Umbilical cord (tissue), 1 donor: ENCODE measurements at regions not wholly inside any gene's neighbourhood (a gene's known extent, or its start where the extent isn't known, plus 50 kb on each side); places are given as distances from the start of the nearest gene placed in this dataset.
"Not testable (repeated sequence)": the region's sequence is repeated elsewhere in the genome, so short reads cannot be mapped to it uniquely, and the experiment has no call there.

Experiments
- DNase-seq: peaks from one replicate; pipeline ENCODE4 v3.0.0-alpha.2; 2015; ENCODE audit warnings: low spot score

DNA sequence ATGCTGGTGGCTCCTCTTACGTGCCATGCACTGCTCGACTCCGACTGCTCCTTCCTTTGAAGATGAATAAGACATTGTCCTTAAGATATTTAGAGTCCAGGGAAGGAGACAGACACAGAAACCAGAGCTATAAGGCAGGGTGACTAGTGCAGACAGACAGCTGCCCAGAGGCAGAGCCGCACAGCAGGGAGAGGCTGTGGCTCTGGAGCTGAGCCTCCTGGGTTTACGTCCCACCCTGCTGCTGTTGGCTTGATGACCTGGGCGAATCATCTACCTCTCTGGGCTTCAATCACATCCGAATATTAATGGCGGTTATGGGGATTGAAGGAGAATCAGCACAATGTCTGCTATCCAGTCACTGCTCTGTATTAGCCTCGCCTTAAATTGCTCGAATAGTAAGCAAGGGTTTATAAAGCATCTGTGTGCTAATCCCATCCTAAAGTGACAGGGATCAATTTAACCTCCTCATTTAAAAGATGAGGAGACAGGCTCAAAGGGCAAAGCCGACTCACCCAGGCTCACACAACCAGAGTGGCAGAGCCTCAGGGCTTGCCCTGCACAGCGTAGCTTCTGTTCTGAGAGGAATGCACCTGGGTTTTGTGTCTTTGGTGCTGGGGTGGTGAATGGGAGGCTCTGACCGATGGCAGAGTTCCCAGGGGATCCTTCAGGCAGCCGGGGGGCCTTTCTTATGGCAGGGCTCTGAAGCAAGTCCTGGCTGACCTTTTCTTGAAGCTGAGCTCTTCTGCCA lies 284.1 kb downstream of the MYCN start:
- no peak for DNase-seq

DNA sequence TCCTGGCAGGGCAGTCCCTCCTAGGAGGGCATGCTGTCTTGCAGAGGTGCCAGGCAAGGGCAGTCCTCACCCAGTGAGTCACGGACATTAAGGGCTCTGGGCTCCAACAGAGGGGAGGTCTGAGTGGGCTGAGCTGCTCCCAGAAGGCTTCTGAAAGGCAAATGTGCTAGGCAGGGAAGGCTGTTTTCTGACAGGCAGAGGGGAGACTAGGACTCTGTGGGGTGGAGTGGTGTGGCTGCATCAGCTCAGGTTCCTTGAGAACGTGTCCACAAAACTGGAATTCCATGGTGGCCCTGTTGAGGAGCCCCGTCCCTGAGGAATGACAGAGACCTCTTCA lies 283.5 kb downstream of the MYCN start:
- DNase-seq, result no peak

DNA sequence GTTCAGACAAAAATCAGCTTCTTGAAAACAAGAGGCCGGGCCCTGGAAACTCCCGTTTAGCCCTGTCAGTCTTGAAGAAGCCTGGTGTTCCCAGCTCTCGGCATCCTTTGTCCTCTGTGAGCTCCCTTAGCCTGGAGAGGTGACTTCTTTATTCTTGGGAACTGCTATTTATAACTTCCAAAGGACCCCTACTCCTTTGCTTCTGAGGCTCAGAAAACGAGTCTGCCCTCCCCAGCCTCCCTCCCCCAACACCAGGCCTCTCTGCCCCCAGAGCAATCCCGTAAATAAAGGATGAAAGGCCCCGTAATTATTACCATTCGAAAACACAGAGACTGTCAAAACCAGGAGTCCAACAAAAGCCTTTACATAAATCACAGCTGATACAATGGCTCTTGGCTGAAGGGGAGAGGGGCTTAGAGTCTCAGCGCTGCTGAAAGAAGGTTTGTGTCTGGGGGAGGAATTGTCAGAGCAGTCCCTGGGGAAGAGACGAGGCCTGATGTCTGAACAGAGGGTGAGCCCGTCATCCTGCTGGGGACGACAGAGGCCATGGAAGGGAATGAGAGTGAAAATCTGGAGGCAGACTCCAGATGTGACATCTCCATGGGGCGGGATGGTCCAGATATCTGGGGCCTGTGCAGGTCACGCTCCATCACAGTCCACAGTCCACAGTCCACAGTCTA lies 283.0 kb downstream of the MYCN start:
- no peak for DNase-seq

DNA sequence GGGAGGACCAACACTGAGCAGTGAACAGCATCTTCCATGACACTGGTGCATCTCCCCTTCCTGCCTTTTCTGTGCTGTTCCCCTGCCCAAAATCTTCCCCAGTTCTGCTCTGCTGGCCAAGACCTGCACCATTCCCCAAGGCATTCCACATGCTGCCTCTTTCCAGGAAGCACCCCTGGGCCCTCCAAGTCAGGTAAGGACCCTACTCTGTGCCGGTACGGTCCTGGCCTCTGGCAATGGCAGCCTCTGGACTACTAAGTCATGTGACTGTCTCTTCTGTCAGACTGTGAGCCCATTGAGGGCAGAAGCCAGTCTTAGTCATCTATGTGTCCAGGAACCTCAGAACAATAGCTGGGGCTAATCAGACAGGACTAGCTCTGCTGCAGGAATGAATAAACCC lies 282.0 kb downstream of the MYCN start:
- DNase-seq, result no peak

DNA sequence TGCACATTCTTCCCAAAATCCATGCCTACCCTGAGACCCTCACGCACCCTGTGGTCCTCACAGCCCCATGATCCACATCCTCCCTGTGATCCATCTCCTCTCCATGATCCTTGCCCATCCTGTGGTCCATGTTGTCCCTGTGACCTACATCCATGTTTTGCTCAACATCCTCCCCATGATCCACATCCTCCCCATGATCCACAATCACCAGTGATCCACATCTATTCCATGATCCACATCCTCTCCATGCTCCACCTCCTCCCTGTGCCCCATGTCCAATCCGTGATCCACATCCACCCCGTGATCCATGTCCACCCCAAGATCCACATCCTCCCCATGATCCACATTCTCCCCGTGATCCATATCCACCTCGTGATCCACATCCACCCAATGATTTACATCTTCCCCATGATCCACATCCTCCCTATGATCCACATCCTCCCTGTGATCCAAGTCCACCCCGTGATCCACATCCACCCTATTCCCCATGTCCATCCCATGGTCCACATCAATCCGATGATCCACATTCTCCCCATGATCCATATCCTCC lies 281.2 kb downstream of the MYCN start:
- no peak for DNase-seq

DNA sequence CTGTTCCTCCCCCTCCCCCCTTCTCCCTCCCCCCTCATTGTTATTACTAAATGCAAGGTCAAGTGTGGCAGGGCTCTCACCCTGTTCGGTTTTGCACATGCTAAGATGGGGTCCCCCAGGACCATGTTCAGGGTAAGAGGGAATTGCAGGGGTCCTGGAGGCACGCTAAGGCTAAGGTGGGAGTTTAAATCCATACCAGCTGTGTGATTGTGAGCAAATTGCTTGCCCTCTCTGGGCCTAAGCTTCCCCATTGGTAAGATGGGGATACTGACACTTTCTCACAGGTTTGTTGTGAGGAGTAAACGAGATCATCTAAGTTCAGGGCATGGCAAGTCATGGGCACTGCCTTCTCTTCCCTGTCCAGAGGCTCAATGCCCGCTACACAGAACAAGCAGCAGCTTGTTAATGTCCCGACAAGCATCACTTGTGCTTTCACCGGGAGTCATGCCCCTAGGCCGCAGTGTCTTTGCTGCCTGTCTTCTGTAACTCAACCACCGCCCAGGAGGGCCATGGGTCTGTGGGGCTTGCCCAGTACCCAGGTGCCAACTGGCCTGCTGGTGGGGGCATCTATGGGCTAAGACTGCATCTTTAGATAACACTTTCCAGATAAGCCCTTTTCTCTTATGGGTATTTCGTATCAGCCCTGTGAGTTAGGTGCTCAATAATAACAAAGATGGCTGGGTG lies 279.1 kb downstream of the MYCN start:
- no peak for DNase-seq

DNA sequence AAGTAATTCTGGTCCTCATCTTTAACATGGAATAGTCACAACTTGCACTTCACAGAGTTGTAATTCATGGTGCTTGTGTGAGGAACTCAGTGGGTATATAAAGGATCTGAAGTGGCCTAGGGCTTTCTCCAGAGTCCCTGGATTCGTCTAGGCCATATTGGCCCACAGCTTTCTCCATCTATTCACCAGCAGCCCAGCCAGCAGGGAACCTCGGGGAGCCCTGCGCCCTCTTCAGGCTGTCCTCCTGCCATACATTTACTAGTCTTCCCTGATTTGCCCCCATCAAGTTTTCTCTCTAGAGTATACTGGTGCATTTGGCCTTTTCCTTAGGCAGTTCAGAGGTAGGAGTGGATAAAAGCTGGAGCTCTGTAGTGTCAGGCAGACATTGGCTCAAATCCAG lies 278.3 kb downstream of the MYCN start:
- DNase-seq, result no peak

DNA sequence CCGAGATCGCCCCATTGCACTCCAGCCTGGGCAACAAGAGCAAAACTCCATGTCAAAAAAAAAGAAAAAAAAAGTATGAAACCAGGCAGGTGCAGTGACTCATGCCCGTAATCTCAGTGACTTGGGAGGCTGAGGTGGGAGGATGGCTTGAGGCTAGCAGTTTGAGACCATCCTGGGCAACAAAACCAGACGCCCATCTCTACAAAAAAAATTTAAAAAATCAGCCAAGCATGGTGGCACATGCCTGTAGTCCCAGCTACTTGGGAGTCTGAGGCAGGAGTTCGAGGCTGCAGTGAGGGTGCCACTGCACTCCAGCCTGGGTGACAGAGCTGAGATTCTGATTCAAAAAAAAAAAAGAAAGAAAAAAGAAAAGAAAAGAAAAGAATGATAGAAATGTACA lies 277.8 kb downstream of the MYCN start:
- no peak for DNase-seq

DNA sequence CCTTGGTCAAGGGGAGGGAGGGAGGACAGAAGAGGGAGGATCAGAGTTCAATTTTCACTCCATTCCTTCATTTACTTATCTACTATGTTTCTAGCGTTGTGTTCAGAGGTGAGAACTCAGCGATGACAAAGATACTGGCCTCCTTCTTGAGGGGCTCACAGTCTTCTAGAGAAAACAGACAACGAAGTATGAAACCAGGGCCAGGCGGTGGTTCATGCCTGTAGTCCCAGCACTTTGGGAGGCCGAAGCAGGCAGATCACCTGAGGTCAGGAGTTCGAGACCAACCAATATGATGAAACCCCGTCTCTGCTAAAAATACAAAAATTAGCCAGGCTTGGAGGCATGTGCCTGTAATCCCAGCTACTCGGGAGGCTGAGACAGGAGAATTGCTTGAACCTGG lies 277.4 kb downstream of the MYCN start:
- DNase-seq, result not testable (repeated sequence)

DNA sequence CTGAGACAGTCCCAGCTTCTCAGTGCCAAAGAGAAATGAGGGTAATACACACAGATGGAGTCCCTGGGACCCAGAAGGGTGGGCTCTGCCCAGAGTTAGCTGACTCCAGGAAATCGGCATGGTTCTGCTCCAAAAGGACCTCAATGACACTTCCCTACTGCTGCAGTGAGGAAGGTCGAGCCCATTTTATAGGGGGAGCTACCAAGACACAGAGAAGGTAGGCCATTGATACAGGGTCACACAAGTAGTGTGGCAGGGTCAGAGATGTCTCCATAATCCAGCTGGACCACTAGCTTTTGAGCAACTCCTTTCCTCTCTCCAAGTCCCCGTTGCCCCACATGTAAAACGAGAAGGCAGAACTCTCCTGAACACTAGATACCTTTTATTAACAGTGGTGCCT lies 276.9 kb downstream of the MYCN start:
- DNase-seq, result no peak

DNA sequence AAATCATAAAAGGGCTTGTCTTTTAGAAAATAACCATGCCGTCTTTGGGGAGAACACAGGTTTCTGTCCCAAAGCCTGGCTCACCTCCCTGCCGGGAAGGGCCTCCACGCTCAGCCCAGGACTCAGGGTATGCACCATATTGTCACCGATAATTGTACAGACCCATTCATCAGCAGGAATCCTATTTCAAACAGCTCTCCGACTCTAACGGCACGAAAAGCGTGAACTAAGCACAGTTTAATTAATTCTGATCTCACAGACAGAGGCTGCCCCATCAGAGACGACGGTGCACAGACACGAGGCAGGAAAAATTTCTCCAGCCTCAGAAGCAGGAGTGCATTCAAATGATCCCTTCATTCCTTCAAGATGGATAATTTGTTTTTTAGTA lies 276.2 kb downstream of the MYCN start:
- no peak for DNase-seq

DNA sequence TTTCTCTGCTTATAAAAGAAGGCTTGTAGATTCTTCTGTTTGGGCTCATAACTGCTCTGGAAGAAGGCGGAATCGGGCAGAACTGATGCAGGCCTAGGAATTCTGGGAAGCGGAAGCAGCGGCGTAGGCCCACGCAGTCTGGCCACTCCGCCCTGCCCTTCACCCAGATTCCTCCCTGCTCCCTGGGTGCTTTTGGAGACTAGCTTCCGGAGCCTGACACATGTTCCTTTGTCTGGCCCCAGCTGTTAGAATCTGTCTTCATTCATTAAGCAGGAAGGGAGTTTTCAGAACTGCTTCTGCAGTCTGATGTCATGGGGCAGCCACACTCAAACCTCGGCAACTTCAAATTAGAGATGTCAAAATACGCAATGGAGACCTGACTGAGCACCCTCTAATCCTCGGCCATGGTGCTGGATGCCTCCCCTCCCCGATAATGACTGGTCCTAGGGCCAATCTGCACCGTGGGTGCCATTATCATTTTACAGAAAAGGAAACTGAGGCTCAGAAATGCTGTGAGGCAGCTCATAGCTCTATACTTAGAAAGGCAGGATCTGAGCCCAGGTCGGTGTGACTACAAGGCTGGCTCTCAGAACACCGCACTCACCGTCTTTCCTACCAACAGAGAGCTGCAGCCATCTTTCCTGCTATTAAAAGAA lies 275.7 kb downstream of the MYCN start:
- no peak for DNase-seq

DNA sequence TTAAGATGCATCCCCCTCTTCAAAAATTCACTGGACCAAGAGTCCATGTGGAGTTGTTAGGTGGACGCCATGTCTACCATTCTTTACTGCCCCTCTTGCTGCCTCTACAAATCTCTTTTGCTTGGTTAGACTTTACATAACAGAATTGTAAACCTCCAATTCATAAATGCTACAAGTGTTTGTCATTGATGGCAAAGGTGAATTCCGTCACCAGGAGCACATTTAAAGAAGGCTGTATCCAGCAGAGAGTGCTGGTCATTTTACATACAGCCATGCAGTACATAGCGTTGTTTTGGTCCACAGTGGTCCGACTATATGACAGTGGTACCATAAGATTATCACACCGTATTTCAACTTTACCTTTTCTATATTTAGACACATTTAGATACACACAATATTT lies 274.5 kb downstream of the MYCN start:
- no peak for DNase-seq

DNA sequence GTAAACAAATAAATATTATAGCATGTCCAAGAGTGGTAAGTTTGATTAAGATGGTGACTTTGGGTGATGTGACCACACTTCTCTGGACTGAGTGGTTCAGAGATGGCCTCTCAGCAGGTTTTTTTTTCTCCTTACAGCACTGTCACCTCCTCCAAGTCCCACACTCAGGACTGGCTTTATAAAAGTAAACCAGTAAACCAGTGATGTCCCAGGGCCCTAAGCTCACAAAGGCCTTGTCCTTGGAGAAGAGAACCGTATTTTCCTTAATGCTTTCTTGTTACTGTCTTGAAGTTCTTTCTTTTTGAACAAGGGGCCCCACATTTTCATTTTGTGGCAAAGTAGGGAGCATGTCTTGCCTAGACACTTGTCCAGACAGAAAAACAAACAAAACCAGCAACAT lies 274.0 kb downstream of the MYCN start:
- DNase-seq, result no peak

DNA sequence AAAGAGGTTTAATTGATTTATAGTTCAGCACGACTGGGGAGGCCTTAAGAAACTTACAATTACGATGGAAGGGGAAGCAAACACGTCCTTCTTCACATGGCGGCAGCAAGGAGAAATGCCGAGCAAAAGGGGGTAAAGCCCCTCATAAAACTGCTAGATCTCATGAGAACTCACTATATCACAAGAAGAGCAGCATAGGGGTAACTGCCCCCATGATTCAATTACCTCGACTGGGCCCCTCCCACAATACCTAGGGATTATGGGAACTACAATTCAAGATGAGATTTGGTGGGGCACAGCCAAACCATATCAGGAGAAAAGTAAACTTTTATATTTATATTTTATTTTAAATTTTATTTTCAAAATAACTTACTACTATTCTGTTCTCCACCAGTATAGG lies 272.0 kb downstream of the MYCN start:
- no peak for DNase-seq

DNA sequence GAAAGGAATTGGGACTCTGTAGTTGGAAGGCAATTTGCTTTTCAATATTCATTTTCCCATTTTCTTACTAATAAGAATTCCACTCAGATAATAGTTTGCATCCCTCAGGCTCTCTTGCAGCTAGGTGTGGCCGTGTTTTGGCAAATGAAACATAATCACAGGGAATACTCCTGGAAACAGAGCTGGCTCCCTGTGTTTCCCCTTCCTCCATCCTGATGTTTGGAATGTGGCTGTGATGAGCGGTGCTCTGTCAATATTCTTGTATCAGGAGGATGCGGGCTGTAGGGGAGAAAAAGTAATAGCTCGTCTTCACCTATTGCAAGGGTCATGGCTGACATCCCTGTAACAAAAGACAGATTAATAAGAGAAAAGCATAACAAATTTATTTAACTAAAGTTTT lies 271.0 kb downstream of the MYCN start:
- DNase-seq, result no peak

DNA sequence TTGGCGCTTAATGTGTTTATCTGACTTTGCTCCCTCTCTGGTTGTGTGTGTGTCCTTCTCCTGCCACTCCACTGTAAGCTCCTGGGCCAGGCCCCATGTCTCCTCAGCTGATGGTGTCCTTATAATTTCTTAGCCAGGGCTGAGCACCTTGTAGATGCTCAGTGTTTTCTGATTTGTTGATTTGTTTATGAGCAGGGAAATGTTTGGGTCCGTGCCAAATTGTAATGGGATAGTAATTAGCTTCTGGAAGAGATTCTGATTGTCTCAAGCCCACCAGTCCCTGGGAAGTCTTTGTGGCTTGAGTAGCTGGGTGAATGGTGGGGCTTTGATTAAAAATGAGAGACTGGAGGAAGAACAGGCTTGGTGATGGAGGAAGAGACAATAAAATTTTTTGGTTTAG lies 270.5 kb downstream of the MYCN start:
- DNase-seq, result no peak

DNA sequence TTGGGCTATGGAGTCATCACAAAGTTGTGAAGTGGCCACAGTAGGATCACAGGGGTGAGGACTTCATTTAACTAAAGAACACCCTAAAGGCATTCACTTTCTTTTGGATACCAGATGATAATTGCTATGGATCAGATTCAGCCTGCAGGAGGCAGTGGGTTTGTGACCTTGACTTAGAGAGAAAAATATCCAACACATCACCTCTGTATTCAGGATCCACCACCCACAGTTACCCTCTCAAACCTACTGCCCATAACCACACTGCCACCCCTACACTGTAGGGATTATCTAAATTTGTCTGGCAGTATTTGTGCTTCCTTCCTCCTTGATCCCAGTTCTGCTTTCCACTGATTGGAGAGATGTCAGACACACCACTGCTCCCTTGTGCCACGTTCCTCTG lies 269.4 kb downstream of the MYCN start:
- no peak for DNase-seq

DNA sequence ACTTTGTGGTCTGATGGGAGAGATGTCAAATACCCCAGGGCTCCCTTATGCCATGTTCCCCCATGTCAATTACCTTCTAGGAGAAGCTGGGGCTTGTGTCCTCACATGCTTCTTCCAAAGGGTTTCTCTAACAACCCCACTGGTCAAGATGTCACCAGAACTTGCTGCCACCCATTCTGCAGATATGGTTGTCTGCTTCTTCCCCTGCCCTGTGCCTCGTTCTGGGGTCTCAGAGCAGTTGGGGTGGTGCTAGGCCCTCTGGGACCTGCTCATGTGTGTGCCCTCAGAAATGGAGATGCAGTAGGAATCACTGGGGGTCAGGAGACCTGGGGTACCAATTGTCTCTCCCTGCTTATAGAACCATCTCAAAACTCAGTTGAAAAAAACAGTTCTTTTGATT lies 268.6 kb downstream of the MYCN start:
- no peak for DNase-seq

DNA sequence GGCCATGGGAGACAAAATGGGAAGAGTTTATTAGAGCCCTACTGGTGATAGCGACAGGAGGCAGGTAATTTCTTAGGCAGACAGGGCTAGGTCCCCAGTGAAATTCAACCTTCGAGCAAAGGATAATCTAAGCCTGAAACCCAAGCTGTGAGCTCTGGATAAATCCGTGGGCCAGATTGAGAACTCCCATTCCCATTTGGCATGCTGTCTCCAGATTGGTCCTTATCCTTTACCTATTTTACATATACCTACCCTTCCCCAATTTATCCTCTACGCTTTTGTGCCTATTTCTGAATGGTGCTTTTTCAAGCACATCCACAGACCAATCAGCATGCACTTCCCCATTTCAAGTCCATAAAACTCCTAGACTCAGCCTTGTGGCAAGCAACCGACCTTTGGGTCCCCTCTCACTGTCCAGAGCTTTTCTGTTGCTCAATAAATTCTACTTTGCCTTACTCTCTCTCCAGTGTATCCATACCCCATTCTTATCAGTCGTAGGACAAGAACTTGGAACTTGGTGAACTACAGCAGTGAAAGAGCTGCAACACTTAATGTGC lies 268.0 kb downstream of the MYCN start:
- DNase-seq, result no peak

DNA sequence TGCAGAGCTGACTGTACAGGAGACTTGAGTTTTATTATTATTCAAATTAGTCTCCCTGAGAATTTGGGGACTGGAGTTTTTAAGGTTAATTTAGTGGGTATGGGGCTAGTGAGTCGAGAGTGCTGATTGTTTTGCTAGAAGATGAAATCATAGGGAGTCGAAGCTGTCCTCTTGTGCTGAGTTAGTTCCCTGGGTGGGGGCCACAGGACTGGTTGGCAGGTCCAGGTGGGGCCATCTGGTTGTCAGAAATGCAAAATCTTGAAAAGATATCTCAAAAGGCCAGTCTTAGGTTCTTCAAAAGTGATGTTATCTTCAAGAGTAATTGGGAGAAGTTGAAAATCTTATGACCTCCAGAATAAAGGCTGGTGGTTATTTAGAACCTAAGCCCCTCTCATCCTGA lies 267.3 kb downstream of the MYCN start:
- no peak for DNase-seq

DNA sequence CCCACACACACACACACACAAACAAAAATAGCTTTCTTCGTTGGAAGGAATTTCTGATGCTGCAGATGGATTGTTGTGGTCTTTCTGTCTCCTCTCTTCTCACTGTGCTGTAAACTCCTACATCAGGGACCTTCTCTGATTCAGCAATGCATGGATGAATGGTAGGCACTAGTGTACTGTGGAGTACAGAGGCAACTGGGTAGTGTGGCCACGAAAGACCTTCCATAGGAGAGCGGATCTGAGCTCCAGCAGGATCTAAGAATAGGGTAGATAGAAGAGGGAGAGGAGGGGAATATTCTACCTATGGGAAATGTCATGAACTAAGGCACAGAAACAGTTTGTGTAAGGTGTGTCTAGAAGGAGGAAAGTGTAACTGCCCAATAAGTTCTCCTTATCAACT lies 266.8 kb downstream of the MYCN start:
- no peak for DNase-seq
